OCI-LY7 (cell line): ENCODE measurements at regions not wholly inside any gene's neighbourhood (a gene's known extent, or its start where the extent isn't known, plus 50 kb on each side); places are given as distances from the start of the nearest gene placed in this dataset.

Experiments used
- BruUV-seq: library from RNA; stranded (reverse); fragments of 400-500 nt; replicated peaks from 2 replicates; lab custom pipeline; 2021; lab: Mats Ljungman, UMichigan
- CTCF ChIA-PET: fragments of 300-600 bp; sonication (Branson Sonifier 250); formaldehyde crosslinking; loops from one replicate; lab custom pipeline; 2022; ENCODE audit warnings: antibody characterized with exemption; ENCODE audit not compliant: unreplicated experiment; lab: Charles Lee
- POLR2A ChIA-PET: fragments of 300-600 bp; sonication (Branson Sonifier 250); formaldehyde crosslinking; loops from one replicate; lab custom pipeline; 2022; ENCODE audit warnings: antibody characterized with exemption; lab: Charles Lee
- DNase-seq: peaks from one replicate; pipeline ENCODE4 v3.0.0-alpha.2; 2015; ENCODE audit warnings: low spot score
- H2AFZ ChIP-seq: fragments of 200-600 bp; sonication (generic), shearing (Covaris generic); 2 replicates; pipeline ENCODE4 v1.6.1; 2014; ENCODE audit warnings: mild to moderate bottlenecking, antibody characterized with exemption, low read length, moderate library complexity
- H3K27ac ChIP-seq: fragments of 200-600 bp; sonication (generic); 2 replicates; pipeline ENCODE4 v1.5.1; 2014; ENCODE audit warnings: mixed run types, low read depth, mild to moderate bottlenecking, moderate library complexity, low read length, inconsistent platforms; ENCODE audit not compliant: poor library complexity, severe bottlenecking
- H3K36me3 ChIP-seq: fragments of 200-600 bp; sonication (generic); 2 replicates; pipeline ENCODE4 v1.6.1; 2014; ENCODE audit warnings: mild to moderate bottlenecking, antibody characterized with exemption, low read length, moderate library complexity, mixed read lengths; ENCODE audit not compliant: insufficient read depth
- H3K4me1 ChIP-seq: fragments of 200-600 bp; sonication (generic); 2 replicates; pipeline ENCODE4 v1.5.1; 2014; ENCODE audit warnings: mild to moderate bottlenecking, low read length; ENCODE audit not compliant: insufficient read depth, poor library complexity, severe bottlenecking
- H3K4me2 ChIP-seq: fragments of 200-600 bp; sonication (generic); 2 replicates; pipeline ENCODE4 v1.6.1; 2014; ENCODE audit warnings: mild to moderate bottlenecking, low read length
- H3K4me3 ChIP-seq: fragments of 200-600 bp; sonication (generic); 2 replicates; pipeline ENCODE4 v1.5.1; 2014; ENCODE audit warnings: mild to moderate bottlenecking, low read depth, low read length; ENCODE audit not compliant: poor library complexity, severe bottlenecking
- H3K79me2 ChIP-seq: fragments of 200-600 bp; sonication (generic); 2 replicates; pipeline ENCODE4 v1.6.1; 2016; ENCODE audit warnings: low read depth, mild to moderate bottlenecking, low read length, moderate library complexity, mixed read lengths; ENCODE audit not compliant: insufficient read depth
- H3K9me2 ChIP-seq: fragments of 200-600 bp; sonication (generic); 2 replicates; pipeline ENCODE4 v1.6.1; 2016; ENCODE audit warnings: mild to moderate bottlenecking, low read length, mixed read lengths; ENCODE audit not compliant: insufficient read depth
- H3K9me3 ChIP-seq: fragments of 200-600 bp; sonication (generic); 2 replicates; pipeline ENCODE4 v1.6.1; 2014; ENCODE audit warnings: mild to moderate bottlenecking, mixed run types, low read length, mixed read lengths
- H4K20me1 ChIP-seq: fragments of 200-600 bp; sonication (generic); 2 replicates; pipeline ENCODE4 v1.6.1; 2014; ENCODE audit warnings: mild to moderate bottlenecking, antibody characterized with exemption, low read length, moderate library complexity, mixed read lengths; ENCODE audit not compliant: insufficient read depth
- CTCF ChIP-seq: fragments of 200-600 bp; sonication (generic); conservative IDR thresholded peaks from 2 replicates; pipeline ENCODE4 v1.5.1; 2014; ENCODE audit warnings: mild to moderate bottlenecking, antibody characterized with exemption, low read length, moderate library complexity, mixed read lengths
- EZH2phosphoT487 ChIP-seq: fragments of 200-600 bp; sonication (generic); IDR thresholded peaks from 2 replicates; pipeline ENCODE4 v1.6.1; 2018; ENCODE audit warnings: low read depth, borderline replicate concordance, mild to moderate bottlenecking, mixed run types, antibody characterized with exemption, low read length, moderate library complexity, mixed read lengths
- intact Hi-C: fragments of 100-400 bp; cut with micrococcal nuclease; formaldehyde crosslinking; loops from one replicate; pipeline ENCODE4 v1.10.0; 2022; ENCODE audit not compliant: unreplicated experiment

GRCh38 chr11:134742956-134743819 is 331.1 kb upstream of the B3GAT1 start:
- DNase-seq: no peak
- Histone ChIP-seq H3K4me1 (no peaks in the 10 kb centered on the region), H3K9me3 (peaks cover 9% of the 10 kb centered on the region; the same call in 1 of the 2 replicates), H3K4me3 (no peak overlapping the region), H3K79me2 (no peaks in the 10 kb centered on the region), H3K4me2 (no peak overlapping the region), H3K27ac (no peak overlapping the region), H4K20me1 (no peaks in the 10 kb centered on the region), H2AFZ (no peak overlapping the region), H3K36me3 (no peaks in the 10 kb centered on the region), H3K9me2 (no peaks in the 10 kb centered on the region)
- CTCF ChIA-PET: no interaction called here
- POLR2A ChIA-PET: no interaction called here
- intact Hi-C loops: no loop called here
- no TSS peak for BruUV-seq
- TF ChIP-seq EZH2phosphoT487 (no peak), CTCF (no peak)

GRCh38 chr11:134742224-134742612 is 330.2 kb upstream of the B3GAT1 start:
- Histone ChIP-seq H2AFZ (no peak overlapping the region), H3K4me1 (no peaks in the 10 kb centered on the region), H3K27ac (no peak overlapping the region), H3K9me3 (peaks cover 9% of the 10 kb centered on the region; the same call in 1 of the 2 replicates), H3K9me2 (no peaks in the 10 kb centered on the region), H3K79me2 (no peaks in the 10 kb centered on the region), H3K4me2 (no peak overlapping the region), H4K20me1 (no peaks in the 10 kb centered on the region), H3K4me3 (no peak overlapping the region), H3K36me3 (no peaks in the 10 kb centered on the region)
- DNase-seq: no peak
- intact Hi-C loops: no loop called here
- TF ChIP-seq EZH2phosphoT487: no peak
- TF ChIP-seq CTCF: no peak
- POLR2A ChIA-PET: no interaction called here
- no TSS peak for BruUV-seq
- CTCF ChIA-PET: no interaction called here
